Mesendoderm (in vitro differentiated cells): ENCODE measurements at regions not wholly inside any gene's neighbourhood (a gene's known extent, or its start where the extent isn't known, plus 50 kb on each side); places are given as distances from the start of the nearest gene placed in this dataset.

Source experiments
- DNase-seq: peaks from one replicate; pipeline ENCODE4 v3.0.0; 2013
- H2AK5ac ChIP-seq: 2 replicates; pipeline ENCODE4 v1.6.1; 2013; ENCODE audit warnings: low read length, inconsistent platforms
- H2BK120ac ChIP-seq: 2 replicates; pipeline ENCODE4 v1.6.1; 2013; ENCODE audit warnings: low read depth, mild to moderate bottlenecking, low read length, moderate library complexity, mixed read lengths
- H2BK15ac ChIP-seq: replicated peaks from 2 replicates; pipeline ENCODE4 v1.6.1; 2013; ENCODE audit warnings: low read depth, mild to moderate bottlenecking, moderate library complexity
- H2BK5ac ChIP-seq: 2 replicates; pipeline ENCODE4 v1.6.1; 2013; ENCODE audit warnings: low read length, inconsistent platforms
- H3K18ac ChIP-seq: 2 replicates; pipeline ENCODE4 v1.6.1; 2013; ENCODE audit warnings: mild to moderate bottlenecking, low read length, mixed read lengths
- H3K23ac ChIP-seq: one replicate; pipeline ENCODE4 v1.6.1; 2013; ENCODE audit warnings: low read length
- H3K27ac ChIP-seq: 2 replicates; pipeline ENCODE4 v1.5.1; 2013; ENCODE audit warnings: low read depth, mild to moderate bottlenecking, inconsistent platforms, low read length, moderate library complexity
- H3K27me3 ChIP-seq: 2 replicates; pipeline ENCODE4 v1.6.1; 2013; ENCODE audit warnings: low read length, control low read depth, mild to moderate bottlenecking, inconsistent platforms; ENCODE audit not compliant: insufficient read depth, poor library complexity
- H3K36me3 ChIP-seq: 2 replicates; pipeline ENCODE4 v1.6.1; 2013; ENCODE audit warnings: low read length, inconsistent platforms; ENCODE audit not compliant: control insufficient read depth, insufficient read depth
- H3K4ac ChIP-seq: one replicate; pipeline ENCODE4 v1.6.1; 2013; ENCODE audit warnings: low read depth, mild to moderate bottlenecking, low read length, moderate library complexity
- H3K4me1 ChIP-seq: 2 replicates; pipeline ENCODE4 v1.6.1; 2013; ENCODE audit warnings: low read depth, low read length, inconsistent platforms; ENCODE audit not compliant: control insufficient read depth
- H3K4me2 ChIP-seq: 2 replicates; pipeline ENCODE4 v1.6.1; 2013; ENCODE audit warnings: low read length
- H3K4me3 ChIP-seq: 2 replicates; pipeline ENCODE4 v1.5.1; 2013; ENCODE audit warnings: mild to moderate bottlenecking, low read length
- H3K56ac ChIP-seq: one replicate; pipeline ENCODE4 v1.6.1; 2013; ENCODE audit warnings: low read length
- H3K79me1 ChIP-seq: 2 replicates; pipeline ENCODE4 v1.6.1; 2013; ENCODE audit warnings: low read length, inconsistent platforms
- H3K79me2 ChIP-seq: 2 replicates; pipeline ENCODE4 v1.6.1; 2013; ENCODE audit warnings: mild to moderate bottlenecking, low read length; ENCODE audit not compliant: control insufficient read depth, insufficient read depth
- H3K9ac ChIP-seq: 2 replicates; pipeline ENCODE4 v1.6.1; 2013; ENCODE audit warnings: low read length, inconsistent platforms
- H4K5ac ChIP-seq: one replicate; pipeline ENCODE4 v1.6.1; 2013; ENCODE audit warnings: low read length
- H4K8ac ChIP-seq: one replicate; pipeline ENCODE4 v1.6.1; 2013; ENCODE audit warnings: low read depth, mild to moderate bottlenecking, control low read depth, low read length, moderate library complexity
- WGBS: extraction: QIAGEN DNeasy Blood & Tissue Kit; methylation state at CpG from one replicate; pipeline ENCODE4 v1.1.7; 2013; ENCODE audit warnings: low lambda C conversion rate, missing lambda C conversion rate; ENCODE audit not compliant: insufficient coverage; ENCODE audit errors: extremely low coverage; 5-methylcytosine and 5-hydroxymethylcytosine counted together

DNA sequence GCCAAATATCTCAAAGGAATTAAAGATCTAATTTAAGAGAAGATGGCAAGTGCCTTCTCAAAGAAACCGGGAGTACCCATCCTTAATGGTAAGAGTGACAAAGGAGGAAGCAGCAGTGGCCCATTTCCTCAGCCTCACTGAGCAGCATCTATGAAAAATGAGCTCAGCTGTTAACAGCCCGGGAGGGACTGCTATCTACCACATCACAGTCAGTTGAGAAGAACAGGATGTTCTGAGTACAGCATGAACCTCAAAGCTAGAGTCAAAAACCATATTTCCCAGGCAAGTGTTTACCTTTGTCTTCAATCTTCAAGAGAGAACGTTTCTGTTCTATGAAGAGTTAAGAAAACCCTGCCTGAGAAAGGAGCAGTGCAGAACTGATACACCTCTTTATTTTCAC, 115.0 kb downstream of the BTG1 start:
- no peaks in the 10 kb centered on the region for H3K79me1 ChIP-seq
- no CpG with 5 or more reads among the region's 3 CpGs for WGBS
- no peak overlapping the region for H3K4me3 ChIP-seq
- H3K4ac ChIP-seq: no peak overlapping the region
- no peak overlapping the region for H3K18ac ChIP-seq
- H4K5ac ChIP-seq: no peak overlapping the region
- no peaks in the 10 kb centered on the region for H3K27me3 ChIP-seq
- no peak for DNase-seq
- H2AK5ac ChIP-seq: no peak overlapping the region
- H2BK5ac ChIP-seq: no peak overlapping the region
- H3K23ac ChIP-seq: no peak overlapping the region
- H3K4me2 ChIP-seq: no peak overlapping the region
- no peaks in the 10 kb centered on the region for H3K36me3 ChIP-seq
- no peaks in the 10 kb centered on the region for H3K79me2 ChIP-seq
- no peak overlapping the region for H3K27ac ChIP-seq
- H3K56ac ChIP-seq: no peak overlapping the region
- no peak overlapping the region for H3K9ac ChIP-seq
- no peak overlapping the region for H4K8ac ChIP-seq
- no peak overlapping the region for H2BK120ac ChIP-seq
- H2BK15ac ChIP-seq: no peak overlapping the region
- H3K4me1 ChIP-seq: no peaks in the 10 kb centered on the region

DNA sequence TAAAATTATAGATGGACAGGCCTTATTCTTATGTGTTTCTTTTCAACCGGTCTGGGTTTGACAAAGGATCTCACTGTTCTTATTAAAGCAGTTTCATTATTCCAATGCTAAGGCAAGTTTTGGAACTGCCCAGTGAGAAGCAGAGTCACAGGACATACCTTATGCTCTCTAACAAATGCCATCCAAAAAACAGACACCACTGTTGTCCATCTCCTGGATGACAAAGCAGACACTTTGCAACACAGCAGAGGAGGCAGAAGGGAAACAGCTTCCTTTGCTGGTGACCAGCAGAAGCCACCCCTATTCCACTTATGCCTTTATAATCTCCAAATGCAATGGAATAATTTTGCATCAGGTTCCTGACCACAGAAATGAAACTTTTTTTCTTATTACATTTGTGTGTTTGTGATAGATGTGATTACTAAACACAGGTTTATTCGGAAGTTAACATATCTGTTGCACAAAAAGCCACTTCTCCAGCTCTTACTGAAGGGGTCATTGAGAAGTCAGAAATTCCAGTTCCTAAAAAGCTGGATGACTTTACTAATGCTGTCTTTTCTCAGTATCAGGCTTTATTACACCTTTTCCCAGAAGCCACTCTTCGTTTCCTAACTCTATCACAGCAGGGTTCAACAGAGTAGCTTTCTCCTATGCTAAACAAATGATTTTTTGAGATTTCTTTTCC, 115.6 kb downstream of the BTG1 start:
- no peak overlapping the region for H3K9ac ChIP-seq
- no peaks in the 10 kb centered on the region for H3K79me1 ChIP-seq
- H3K79me2 ChIP-seq: no peaks in the 10 kb centered on the region
- H3K27me3 ChIP-seq: no peaks in the 10 kb centered on the region
- H2AK5ac ChIP-seq: no peak overlapping the region
- H3K56ac ChIP-seq: no peak overlapping the region
- no peak overlapping the region for H4K5ac ChIP-seq
- H2BK5ac ChIP-seq: no peak overlapping the region
- H4K8ac ChIP-seq: no peak overlapping the region
- no CpG with 5 or more reads among the region's 3 CpGs for WGBS
- DNase-seq: no peak
- H3K4ac ChIP-seq: no peak overlapping the region
- no peak overlapping the region for H2BK120ac ChIP-seq
- no peak overlapping the region for H3K23ac ChIP-seq
- H3K36me3 ChIP-seq: no peaks in the 10 kb centered on the region
- no peak overlapping the region for H3K18ac ChIP-seq
- no peak overlapping the region for H3K4me3 ChIP-seq
- H3K4me1 ChIP-seq: no peaks in the 10 kb centered on the region
- no peak overlapping the region for H2BK15ac ChIP-seq
- H3K4me2 ChIP-seq: no peak overlapping the region
- H3K27ac ChIP-seq: no peak overlapping the region

DNA sequence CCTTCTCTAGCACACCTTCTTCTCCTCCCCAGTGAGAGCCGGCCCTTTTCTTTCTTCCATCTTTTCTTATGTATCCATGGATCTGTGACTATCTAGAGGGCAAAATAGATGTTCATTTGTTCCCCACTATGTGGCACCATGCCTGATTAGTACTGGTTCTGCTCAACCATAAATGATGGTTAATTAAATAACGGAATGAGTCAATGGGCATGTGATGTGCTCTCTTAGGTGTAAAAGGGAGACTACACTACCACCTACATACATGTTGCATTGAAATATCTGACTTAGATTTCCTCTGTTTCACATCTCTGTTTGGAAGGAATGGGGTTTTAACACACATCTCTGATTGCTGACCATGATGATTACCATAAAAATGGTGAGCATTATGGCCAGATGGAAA, 116.5 kb downstream of the BTG1 start:
- Histone ChIP-seq H2BK15ac (no peak overlapping the region), H4K5ac (no peak overlapping the region), H2BK5ac (no peak overlapping the region), H3K23ac (no peak overlapping the region), H3K4ac (no peak overlapping the region), H3K4me1 (no peaks in the 10 kb centered on the region), H3K9ac (no peak overlapping the region), H2BK120ac (no peak overlapping the region), H3K27ac (no peak overlapping the region), H3K4me3 (no peak overlapping the region), H2AK5ac (no peak overlapping the region), H3K36me3 (no peaks in the 10 kb centered on the region), H3K18ac (no peak overlapping the region), H3K27me3 (no peaks in the 10 kb centered on the region), H3K4me2 (no peak overlapping the region), H4K8ac (no peak overlapping the region), H3K79me1 (no peaks in the 10 kb centered on the region), H3K56ac (no peak overlapping the region), H3K79me2 (no peaks in the 10 kb centered on the region)
- no CpG with 5 or more reads among the region's 2 CpGs for WGBS
- DNase-seq: no peak

GRCh38 chr12:92028441-92028709, 117.3 kb downstream of the BTG1 start:
- no peak overlapping the region for H4K8ac ChIP-seq
- H3K9ac ChIP-seq: no peak overlapping the region
- no peak overlapping the region for H2BK120ac ChIP-seq
- H3K23ac ChIP-seq: no peak overlapping the region
- H3K18ac ChIP-seq: no peak overlapping the region
- H4K5ac ChIP-seq: no peak overlapping the region
- no CpG with 5 or more reads among the region's 1 CpG for WGBS
- no peaks in the 10 kb centered on the region for H3K27me3 ChIP-seq
- H2BK15ac ChIP-seq: no peak overlapping the region
- no peak overlapping the region for H3K27ac ChIP-seq
- DNase-seq: no peak
- no peaks in the 10 kb centered on the region for H3K36me3 ChIP-seq
- H2BK5ac ChIP-seq: no peak overlapping the region
- no peak overlapping the region for H3K56ac ChIP-seq
- H3K4me2 ChIP-seq: no peak overlapping the region
- no peak overlapping the region for H3K4me3 ChIP-seq
- no peaks in the 10 kb centered on the region for H3K4me1 ChIP-seq
- no peak overlapping the region for H3K4ac ChIP-seq
- no peaks in the 10 kb centered on the region for H3K79me2 ChIP-seq
- H3K79me1 ChIP-seq: no peaks in the 10 kb centered on the region
- no peak overlapping the region for H2AK5ac ChIP-seq

DNA sequence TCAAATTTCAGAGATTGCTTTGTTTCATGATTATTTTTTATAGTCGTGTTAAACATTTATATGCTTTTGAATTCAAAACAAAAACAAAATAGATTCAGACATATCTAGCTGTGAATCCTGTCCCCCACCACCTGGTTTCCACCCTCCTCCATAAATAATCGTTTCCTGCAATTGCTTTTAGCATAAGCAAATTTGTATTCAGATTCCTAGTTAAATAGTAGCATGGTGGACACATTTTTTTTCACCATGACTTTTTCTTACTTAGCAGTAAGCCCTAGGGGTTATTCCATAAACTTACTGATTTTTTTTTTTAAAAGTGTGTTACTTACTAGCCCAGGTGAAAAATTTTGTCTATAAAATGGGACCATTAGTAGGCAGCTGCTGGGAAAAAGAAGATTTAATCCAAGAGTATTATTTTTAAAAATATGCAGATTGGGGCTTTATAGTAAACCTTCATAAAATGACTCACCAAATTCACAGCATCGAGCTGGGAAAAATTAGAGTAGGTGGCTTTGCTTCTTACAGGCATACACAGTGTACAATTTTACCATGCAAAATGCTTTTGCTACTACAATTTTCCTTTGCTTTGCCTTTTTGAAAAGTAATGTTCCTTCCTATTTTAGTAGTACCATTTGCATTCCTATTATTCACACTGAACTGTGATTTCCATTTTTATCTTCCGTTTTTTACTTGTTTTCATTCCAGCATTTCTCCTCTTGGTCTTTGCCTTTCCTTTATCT, 117.8 kb downstream of the BTG1 start:
- Histone ChIP-seq H2BK120ac (no peak overlapping the region), H3K23ac (no peak overlapping the region), H3K4ac (no peak overlapping the region), H3K4me1 (no peaks in the 10 kb centered on the region), H3K79me2 (no peaks in the 10 kb centered on the region), H3K4me2 (no peak overlapping the region), H2BK15ac (no peak overlapping the region), H4K5ac (no peak overlapping the region), H3K9ac (no peak overlapping the region), H3K27me3 (no peaks in the 10 kb centered on the region), H3K27ac (no peak overlapping the region), H3K56ac (no peak overlapping the region), H3K79me1 (no peaks in the 10 kb centered on the region), H2BK5ac (no peak overlapping the region), H3K36me3 (no peaks in the 10 kb centered on the region), H2AK5ac (no peak overlapping the region), H4K8ac (no peak overlapping the region), H3K4me3 (no peak overlapping the region), H3K18ac (no peak overlapping the region)
- no CpG with 5 or more reads among the region's 4 CpGs for WGBS
- DNase-seq: no peak

DNA sequence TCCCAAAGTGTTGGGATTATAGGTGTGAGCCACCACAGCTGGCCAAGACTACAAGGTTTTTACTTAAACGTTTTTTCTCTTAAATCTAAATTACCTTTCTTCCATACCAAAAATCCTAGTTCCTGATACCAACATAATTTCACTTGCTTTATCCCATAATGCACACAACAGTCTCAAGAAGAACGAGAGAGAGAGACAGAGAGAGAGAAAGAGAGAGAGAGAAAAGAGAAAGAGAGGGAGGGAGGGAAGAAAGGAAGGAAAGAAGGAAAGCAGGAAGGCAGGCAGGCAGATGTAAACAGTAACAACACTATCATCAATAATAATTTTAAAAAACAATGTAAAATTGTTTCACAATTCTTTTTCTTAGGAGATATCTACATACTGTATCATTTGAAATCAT, 118.4 kb downstream of the BTG1 start:
- Histone ChIP-seq H2AK5ac (no peak overlapping the region), H3K27ac (no peak overlapping the region), H4K5ac (no peak overlapping the region), H3K18ac (no peak overlapping the region), H3K36me3 (no peaks in the 10 kb centered on the region), H3K56ac (no peak overlapping the region), H2BK120ac (no peak overlapping the region), H3K4me2 (no peak overlapping the region), H3K4ac (no peak overlapping the region), H3K9ac (no peak overlapping the region), H3K79me1 (no peaks in the 10 kb centered on the region), H4K8ac (no peak overlapping the region), H3K4me1 (no peaks in the 10 kb centered on the region), H3K79me2 (no peaks in the 10 kb centered on the region), H3K27me3 (no peaks in the 10 kb centered on the region), H3K4me3 (no peak overlapping the region), H2BK5ac (no peak overlapping the region), H3K23ac (no peak overlapping the region), H2BK15ac (no peak overlapping the region)
- no CpG with 5 or more reads among the region's 2 CpGs for WGBS
- DNase-seq: no peak
